HG03066 (cell line): ENCODE measurements at regions not wholly inside any gene's neighbourhood (a gene's known extent, or its start where the extent isn't known, plus 50 kb on each side); places are given as distances from the start of the nearest gene placed in this dataset.

Experiments
- ATAC-seq: cut with Tn5 transposase; IDR thresholded peaks from one replicate; pipeline ENCODE4 v1.9.1; 2021; ENCODE audit warnings: low read depth; ENCODE audit not compliant: unreplicated experiment

DNA sequence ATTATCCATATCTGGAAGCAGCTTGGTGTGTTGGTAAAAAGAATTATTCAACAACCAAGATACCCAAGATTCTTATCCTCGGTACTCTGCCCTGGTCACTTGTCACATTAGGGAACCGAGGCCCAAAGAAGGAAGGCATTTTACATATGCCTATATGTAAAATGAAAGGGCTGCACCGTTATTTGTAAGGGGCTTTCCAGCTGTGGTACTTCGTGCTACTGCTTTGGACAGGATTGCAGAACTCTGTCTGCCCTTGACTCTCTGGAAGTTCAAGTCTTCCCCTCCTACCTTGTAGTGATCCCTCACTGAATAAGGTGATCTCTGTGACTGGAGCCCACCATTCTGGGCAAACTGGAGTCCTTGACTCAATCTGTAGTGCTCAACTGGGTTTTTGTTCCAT is 198.9 kb upstream of the TOPAZ1 start:
- ATAC-seq = no peak

DNA sequence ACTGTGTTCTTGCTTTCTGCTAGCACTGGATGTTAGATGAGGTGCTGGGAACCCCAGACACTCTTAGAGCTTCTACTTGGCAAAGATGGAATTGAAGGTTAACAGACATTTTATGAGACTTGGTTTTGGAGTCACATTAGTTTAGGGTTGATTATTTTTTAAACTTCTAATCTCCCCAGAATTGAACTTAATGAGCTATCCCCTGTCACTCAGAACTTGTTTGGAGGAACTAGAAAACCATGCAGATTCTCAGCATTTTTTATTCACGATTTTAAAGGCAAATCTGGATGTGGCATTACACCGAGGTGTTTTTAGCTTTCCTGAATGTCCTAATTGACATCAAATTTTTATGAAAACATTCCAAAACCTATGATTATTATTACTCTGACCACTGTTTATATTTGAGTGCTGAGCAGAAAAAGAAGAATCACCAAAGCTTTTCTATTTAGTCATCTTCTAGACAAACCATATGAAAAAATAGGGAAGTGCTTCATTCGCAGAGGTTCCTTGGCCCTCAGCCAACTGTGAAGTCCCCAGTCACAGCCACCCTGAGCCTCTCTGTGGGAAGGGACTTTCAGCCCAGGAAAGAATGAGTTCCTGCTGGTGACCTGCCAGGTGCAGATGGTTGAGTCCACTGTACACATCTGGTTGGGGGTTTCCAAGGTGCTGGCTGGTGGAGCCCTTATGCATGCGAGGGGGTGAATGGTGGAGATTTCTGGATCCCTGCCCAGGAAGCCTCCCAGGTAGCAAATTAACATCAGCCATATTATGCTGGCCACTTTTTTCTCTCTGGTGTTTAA is 196.0 kb upstream of the TOPAZ1 start:
- ATAC-seq = peak; percentile 91

DNA sequence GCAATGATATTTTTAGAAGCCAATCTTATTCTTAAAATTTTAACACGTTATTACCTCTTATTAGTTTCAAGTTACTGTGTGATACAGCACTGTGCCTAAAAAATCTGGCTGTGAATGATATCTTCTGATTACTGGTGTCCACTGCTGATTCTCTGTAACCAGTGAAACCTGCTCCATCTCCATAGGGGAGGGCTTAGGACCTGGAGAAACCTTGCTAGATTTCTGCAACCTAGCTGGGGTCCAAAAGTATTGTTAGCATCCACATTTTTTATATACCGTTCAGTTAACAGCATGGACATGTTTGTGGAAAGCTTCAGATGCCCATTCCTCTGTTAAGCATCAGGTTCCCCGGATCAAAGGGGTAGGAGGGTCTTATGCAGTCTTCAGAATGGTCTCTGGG is 193.9 kb upstream of the TOPAZ1 start:
- ATAC-seq = no peak

DNA sequence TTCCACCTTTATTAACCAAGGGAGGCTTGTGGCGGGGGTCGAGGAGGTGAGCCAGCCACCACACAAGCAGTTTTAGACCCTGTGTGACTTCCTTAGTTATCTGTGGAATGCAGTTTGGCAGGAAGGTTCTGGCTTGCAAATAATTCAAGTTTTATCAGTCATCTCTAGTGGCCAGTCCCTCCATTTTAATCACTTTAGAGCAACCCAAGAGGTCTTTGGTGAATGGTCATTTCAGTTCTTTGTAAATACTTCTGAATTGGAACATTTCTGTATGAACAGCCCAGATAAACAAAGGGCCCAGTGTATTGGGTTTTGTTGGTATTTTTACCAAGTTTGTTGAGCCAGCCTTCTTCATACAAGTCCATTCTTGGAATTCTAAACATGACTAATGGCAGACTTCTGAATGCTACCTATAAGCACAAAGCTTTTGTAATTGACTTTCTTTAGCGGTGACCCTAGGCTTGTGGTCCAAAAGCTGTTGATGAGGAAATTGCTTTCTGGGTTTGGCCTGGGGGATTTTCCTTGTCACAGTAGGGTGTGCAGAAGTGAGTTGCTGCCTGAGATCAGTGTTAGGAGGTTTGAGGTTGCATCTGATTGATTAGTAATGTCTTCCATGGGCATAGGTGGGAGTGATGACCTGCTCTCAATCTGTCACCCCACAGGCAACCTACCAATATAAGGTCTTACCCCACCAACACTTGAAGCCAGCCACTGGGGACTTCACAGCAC is 193.3 kb upstream of the TOPAZ1 start:
- no peak for ATAC-seq

DNA sequence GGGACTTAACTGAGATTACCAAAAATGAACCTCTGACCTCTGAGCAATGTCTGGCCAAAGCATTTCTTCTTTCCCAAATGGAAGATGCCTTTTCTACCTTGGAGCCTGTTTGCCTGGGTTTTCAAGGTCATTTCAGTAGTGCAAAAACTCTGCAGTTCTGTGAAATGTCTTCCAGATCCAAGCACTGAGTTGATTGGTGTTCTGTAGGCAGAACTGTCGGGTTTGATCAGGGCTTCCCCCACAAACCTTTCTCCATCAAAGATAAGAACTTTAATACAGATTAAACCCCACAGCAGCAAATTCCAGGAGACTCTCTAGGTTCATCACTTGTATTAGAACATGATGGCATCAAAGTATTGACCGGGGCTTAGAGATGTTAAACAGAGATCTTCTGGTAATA is 192.7 kb upstream of the TOPAZ1 start:
- no peak for ATAC-seq

DNA sequence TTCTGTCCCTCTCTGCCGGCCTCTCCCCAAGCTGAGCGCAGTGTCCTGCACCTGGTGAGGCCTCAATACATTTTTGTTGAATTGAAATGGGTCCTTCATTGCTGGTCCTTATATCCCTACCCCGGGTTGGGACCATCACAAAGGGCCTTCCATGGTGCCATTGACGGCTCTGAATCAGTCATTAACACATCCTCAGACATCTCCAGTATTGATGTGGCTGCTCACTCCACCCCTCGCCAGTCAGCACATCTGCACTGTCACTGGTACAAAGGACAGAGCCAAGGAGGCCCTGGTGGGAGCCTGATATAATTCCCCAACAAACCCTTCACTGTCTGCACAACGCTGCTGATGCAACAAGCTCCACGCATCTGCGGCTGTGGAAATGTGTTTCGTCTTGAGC is 191.6 kb upstream of the TOPAZ1 start:
- no peak for ATAC-seq

DNA sequence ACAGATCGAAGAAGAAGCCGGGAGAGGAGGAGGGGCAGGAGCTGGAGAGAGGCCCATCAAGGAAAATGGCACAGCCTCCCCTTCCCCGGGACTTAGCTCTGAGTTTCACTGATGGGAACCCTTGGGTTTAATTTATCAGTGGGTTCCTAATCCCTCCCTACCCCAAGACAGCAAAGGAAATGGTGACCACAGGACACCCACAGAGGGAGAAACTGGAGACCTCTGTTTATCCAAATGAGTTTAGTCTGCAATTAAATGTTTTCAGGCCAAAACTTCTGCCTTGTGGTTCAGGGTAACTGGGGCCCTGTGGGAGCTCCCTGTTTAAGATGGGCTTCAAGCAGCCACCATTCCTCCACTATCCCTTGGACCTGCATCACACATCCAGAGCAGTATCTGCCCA is 190.8 kb upstream of the TOPAZ1 start:
- no peak for ATAC-seq

DNA sequence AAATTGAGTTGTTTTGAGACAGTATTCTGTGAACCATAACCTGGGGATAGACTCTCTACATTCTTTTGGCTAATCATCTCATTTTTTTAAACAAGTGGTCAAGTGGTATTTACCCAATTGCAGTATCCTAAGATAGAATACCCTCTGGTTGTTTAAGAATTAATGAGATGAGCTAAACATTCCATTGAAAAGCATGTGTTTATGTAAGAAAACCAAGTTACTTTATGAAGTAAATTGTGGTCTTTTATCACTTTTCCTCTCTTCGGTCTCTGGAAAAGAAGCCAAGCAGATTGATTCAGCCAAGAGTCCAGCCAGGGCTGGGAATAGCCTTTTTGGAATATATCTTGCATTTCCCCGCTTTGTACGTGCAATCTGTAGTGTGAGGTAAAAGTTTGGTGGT is 185.7 kb upstream of the TOPAZ1 start:
- no peak for ATAC-seq

DNA sequence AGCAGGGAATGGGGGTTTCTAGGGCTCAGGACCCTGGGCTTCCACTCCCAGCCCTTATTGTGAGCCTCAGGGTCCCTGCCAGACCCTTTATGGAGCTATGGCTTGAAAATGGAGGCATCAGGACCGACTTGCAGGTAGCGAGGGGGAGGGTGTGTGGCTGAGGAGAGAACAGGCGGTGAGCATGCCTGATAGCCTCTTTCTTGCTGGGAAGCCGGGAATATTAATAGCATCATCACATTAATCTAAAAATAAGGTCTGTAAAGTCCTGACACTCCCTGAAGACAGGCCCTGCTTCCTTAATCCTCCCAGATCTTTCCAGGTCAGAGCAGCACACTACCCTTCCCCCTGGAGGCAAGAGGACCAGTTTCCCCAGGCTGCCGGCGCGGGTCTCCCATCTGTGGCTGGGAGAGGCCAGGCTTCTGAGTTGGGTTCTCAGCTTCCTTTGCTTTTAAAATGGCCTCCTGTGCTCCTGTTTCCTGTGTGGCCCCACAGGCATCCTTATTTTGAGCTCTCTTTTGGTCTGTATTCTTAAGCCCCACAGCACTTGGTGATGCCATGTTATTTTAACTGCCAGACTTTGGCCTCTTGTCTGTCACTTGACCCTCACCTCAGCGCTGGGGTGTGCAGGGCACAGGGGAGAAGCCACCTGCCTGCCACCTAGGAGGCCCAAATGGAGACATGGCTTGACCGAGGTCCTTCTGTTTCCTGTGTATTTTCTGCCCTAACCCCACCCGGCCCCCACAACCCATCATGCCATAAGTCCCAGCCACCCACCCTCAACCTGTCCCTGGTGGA is 185.0 kb upstream of the TOPAZ1 start:
- ATAC-seq = no peak

DNA sequence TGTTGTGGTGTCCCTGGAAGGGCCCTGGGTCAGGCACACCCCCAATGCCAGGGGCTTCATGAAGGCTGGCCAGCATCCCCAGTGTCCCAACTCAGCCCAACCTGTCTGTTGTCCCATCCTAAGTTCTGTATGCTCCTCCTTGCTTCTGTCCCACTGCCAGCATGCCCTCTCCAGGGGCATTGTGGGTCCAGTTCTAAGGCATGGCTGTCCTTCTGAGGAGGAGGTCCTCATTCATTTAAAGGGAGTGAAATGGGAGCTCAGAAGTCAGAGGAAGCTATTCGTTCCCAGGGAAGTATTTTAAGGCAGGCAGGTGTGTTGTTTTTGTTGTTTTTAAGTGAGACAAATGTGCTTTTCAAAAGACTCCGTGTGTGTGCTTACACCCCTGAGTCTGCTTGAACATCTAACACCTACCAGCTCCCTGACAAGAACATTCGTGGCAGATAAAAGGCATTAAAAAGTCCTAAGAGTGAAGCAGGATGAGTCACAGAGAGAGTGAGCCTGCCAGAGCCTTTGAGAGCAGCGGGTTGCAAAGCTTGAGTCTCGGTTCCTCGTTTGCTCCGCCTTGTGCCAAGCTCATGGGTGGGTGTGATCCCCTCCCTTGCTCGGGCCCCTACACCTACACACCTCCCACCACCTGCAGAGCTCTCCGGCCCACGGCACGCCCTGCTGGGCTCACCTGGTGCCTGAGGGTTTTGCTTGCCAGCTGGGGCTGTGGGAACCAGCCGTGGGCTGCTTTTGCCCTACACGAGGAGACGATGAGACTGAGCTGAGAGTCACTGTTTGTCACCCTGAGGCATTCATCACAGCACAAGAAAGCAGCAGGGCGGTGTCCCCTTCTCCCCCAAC is 183.4 kb upstream of the TOPAZ1 start:
- ATAC-seq = peak; percentile 98

DNA sequence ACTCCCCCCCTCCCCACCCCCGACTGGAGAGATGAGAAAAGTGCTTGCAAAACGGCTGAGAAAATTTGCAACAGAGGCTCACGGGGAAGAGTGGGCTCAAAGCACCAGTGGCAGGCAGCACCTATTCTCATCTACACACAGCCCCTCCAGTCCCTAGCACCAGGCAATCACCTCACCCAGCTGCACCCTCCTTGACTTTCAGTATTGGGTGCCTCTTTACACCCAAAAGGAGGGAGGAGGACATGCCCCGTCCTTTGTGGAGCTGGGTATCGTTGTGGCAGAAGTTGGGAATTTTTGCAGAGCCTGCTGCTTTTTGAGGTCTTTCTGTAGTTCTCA is 182.8 kb upstream of the TOPAZ1 start:
- ATAC-seq = no peak

DNA sequence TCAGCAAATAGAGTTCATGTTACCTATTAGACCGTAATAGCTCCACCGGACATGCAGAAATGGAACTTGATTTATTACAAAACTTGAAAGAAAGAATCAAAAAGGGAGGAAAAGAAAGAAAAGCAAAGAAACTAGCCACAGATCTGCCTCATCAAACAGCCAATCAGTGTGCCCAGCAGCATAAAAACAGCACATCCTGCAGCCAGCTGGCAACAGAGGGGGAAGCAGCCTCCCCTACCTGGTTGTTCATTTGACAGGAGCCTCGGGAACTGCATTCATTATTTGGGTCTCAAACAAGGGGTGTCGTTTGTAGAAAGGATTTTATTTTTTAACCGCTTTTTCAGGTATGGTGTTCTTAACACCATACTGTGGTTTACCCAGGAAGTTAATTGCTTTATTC is 181.5 kb upstream of the TOPAZ1 start:
- ATAC-seq = no peak

DNA sequence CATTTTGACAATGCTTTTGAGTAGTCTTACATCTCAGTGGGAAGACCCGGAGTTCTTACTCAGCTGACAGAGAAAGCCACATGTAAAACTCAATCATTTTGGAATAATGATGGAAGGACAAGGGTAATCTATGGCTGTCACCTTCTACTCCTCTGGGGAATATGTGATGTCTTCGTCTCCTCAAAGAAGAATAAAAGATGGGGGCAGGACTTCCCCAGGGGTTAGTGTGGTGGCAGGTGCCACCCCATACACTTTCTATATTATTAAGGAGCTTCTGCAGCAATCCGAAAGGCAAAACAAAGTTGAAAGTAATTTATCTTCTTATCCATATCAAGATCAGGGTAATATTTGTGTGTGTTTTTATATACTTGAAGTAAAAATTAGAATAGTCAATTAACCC is 180.4 kb upstream of the TOPAZ1 start:
- no peak for ATAC-seq

DNA sequence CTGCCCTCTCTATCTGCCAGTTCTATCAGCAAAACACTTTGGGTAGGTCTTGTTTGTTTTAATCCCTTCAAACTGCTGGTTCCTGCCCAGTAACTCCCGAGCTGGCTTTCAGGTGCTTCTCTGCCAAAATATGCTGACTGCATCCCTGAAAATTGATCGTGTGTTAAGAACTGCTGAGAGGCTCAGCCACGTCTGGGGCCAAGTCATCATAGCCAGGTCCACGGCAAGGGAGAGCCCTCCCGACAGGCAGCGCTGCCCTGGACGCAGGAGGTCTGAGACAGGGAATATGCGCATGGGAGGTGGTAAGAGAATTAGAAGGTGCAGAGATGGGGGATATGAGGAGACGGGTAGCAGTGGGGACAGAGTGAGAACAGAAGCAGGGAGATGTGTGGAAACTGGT is 179.7 kb upstream of the TOPAZ1 start:
- ATAC-seq = no peak

DNA sequence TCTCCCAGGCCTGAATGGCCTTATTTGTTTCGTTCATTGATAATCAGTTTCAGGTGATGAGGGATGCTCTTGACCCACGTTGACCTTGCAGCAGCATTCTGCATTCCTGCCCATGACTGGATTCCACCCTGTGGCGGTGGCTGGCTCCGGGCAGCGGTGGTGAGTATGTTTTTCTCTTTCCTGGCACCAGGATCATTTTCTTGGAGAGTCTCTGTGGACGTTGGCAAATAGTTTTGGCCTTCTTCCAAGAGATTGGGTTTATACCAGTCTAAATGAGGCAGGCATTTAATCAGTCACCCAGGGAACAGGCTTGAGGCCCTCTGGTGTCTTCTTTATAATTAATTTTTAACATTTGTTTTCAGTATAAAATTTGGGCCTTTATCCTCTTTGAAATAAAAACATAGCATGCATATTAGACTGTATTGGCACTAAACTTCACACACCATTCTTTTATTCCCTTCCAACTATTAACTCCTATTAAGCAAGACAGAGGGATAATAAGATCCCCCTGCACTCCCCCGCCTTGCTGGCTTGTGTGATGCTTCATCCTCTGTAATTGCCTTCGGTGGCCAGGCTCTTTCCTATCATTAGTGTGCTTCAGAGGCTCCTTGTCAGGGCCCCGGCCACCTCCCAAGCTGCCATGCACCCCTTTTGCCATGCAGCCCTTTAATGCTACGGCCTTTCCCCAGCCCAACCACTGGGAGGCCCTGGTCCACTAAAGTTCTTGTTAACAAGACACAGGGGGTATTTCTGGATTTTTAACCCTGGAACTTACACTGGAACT is 176.2 kb upstream of the TOPAZ1 start:
- ATAC-seq = no peak

DNA sequence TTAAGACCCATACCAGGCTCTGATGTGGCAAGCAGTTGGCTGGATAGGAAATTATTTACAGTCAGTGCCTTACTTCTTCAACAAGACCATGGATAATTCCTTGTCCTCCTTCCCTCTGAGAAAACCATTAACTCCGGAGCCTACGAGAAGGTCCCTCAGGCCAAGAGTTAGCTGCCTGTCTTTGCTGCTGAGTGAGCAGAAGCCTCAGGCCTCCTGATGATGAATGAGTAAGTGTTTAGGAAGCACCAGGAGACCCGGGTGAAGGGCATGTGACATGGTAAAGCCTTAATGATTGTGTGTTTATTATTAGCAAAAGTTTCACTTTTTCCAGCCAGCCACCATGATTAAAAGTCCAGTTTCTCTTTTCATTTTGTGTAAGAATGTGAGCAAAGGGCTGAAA is 174.9 kb upstream of the TOPAZ1 start:
- ATAC-seq = no peak

DNA sequence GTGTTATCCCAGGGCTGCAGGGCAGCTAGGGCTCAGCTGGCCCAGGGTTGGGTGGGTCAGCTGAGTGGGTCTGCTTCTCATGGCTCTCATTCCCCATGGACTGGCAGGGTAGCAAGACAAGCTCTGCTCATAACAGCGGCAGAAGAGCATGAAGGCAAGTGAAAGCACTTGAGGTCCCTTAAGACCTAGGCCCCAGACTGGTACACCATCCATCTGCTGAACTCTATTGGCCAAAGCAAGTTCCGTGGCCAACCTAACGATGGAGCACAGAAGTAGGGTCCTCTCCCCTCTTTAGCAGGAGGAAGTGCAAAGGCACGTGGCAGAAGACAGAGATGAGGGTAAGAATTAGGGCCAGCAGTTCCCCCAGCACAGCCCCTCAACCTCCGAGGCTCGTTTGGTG is 174.3 kb upstream of the TOPAZ1 start:
- no peak for ATAC-seq

DNA sequence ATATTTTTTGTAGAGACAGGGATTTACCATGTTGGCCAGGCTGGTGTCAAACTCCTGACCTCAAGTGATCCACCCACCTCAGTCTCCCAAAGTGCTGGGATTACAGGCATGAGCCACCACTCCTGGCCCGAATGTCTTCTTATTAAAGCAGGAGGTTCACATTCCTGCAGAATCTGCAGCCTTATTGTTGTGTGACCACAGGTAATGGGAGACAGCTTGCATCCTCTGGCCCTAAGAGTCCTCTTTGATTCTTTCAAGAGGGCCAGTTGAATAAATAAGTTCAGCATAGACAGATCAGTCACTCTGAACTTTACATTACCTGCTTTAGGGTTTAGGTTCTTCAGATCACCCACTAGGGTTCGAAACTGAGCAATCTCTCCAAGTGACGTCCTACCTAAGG is 172.9 kb upstream of the TOPAZ1 start:
- ATAC-seq = no peak

DNA sequence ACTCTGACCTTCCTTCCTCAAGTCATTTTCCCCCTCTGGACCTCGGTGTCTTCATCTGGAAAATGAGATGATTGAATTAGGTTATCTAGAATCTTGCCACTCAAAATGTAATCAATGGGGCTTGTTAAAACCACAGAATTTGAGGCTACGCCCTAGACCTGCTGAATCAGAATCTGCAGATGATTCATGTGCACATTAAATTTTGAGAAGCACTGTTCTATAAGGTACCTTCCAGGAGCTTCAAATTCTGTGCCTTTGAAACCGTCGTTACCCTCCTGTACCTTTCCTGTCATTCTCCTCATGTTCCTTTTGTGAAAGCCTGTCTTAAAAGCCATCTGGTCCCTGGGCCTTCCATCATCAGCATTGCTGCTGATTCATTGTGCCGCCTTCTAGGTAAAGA is 172.4 kb upstream of the TOPAZ1 start:
- no peak for ATAC-seq
